GM11168 (cell line): ENCODE measurements at regions not wholly inside any gene's neighbourhood (a gene's known extent, or its start where the extent isn't known, plus 50 kb on each side); places are given as distances from the start of the nearest gene placed in this dataset.

Experiments
- in situ Hi-C: fragments of 300-500 bp; cut with MboI; formaldehyde crosslinking; loops from one replicate; pipeline ENCODE4 v1.12.0; 2022; ENCODE audit warnings: low sequenced_read_pairs; ENCODE audit not compliant: unreplicated experiment

- in situ Hi-C loops: no loop called here
These were observed 106.7 kb upstream of the DAAM1 start for GRCh38 chr14:59081720-59082119.

GRCh38 chr14:59085207-59085739 is 103.2 kb upstream of the DAAM1 start:
- in situ Hi-C loops: no loop called here

- in situ Hi-C loops: no loop called here
These were observed 102.1 kb upstream of the DAAM1 start for GRCh38 chr14:59086241-59086882.

GRCh38 chr14:59087240-59087639 is 101.2 kb upstream of the DAAM1 start:
- in situ Hi-C loops: no loop called here

DNA sequence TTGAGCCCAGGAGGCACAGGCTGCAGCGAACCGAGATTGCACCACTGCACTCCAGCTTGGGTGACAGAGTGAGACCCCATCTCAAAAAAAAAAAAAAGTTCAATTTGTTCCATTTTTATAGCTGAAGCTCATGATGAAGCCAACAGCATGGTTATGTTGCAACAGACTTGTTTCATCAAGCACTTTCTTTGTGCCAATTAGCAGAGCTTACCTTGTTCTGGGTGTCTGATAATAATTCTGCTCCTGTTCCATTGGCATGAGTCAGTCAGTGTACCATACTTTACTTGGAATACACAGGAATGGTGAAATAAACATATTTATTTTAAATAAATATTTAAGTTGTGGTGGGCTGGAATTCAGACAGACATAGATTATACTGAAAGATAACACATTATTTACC is 100.8 kb upstream of the DAAM1 start:
- in situ Hi-C loops: no loop called here

GRCh38 chr14:59090572-59090971 is 97.9 kb upstream of the DAAM1 start:
- in situ Hi-C loops: no loop called here

GRCh38 chr14:59091404-59091803 is 97.1 kb upstream of the DAAM1 start:
- in situ Hi-C loops: no loop called here

- in situ Hi-C loops: no loop called here
These were observed 96.5 kb upstream of the DAAM1 start for GRCh38 chr14:59091976-59092375.

DNA sequence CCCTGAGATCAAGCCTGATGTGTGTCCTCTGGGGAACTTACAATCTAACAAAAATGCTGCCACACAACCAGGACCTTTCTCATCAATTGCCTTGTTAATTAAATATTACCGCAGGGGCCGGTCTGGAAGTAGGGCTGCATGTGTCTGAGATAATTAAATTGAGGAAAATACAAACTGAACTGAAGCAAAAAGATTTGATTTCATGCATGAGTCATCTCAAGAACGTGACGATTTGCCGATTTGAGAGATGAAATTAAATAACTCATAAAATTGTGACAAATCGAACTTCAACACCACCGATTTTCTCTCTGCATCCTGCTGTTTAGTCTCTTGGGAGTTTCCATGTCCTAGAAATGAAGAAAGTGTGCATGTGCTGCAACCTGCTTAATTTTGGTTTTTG is 94.6 kb upstream of the DAAM1 start:
- in situ Hi-C loops: no loop called here

GRCh38 chr14:59096303-59096702 is 92.2 kb upstream of the DAAM1 start:
- in situ Hi-C loops: no loop called here

DNA sequence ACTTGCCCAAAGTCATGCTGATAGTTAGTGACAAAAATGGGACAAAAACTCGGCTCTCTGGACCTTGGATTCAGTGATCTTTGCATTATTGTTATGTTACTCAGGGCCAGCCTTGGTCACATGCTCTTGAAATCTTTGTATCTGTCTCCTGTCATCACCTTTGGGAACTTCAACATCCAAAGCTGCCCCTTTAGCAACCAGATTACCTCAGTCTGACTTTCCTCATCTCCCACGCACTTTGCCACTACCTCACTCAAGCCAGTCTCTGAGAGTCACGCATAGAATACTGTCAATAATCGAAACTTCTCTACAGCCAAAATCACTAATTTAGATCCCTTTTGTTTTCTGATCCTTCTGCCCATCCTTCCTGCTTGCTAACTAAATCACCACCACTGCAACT is 90.8 kb upstream of the DAAM1 start:
- in situ Hi-C loops: no loop called here

DNA sequence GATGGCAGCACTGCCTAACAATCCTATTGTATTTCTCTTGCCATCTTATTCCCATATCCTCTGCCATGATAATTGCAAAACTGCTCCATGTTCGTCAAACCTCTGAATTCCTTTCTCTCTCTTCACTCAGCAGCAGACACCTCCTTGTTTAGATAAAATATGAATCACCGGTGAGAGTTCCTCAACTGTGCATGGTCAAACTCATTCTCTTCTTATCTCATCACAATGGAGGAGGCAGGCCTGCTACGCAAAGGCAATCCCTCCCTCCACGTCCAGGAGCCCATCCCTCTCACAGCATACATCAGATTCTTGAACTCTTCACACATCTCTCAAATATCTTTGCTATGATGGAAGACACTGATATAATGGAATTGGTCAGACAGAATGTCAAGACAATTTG is 90.1 kb upstream of the DAAM1 start:
- in situ Hi-C loops: no loop called here

- in situ Hi-C loops: no loop called here
These were observed 88.3 kb upstream of the DAAM1 start for GRCh38 chr14:59100205-59100604.

GRCh38 chr14:59101476-59101875 is 87.0 kb upstream of the DAAM1 start:
- in situ Hi-C loops: no loop called here

DNA sequence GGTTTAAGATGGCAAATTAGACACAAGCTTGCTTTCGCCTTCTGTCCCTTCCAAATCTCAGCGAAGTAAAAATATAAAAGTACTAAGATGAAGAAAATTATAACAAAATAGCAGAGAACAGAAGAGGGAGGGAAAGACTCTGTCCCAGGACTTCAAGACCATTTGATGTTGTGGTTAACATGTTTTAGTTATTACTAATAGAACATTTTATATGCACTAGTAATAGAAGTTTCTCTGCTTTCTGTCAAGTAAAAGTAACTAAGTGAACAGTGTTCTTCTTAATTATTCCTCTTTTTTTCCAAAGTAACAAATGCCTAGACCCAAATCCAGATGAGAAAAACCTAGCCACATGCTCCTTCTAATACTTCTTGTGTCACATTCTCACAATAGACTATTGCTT is 85.1 kb upstream of the DAAM1 start:
- in situ Hi-C loops: no loop called here

- in situ Hi-C loops: no loop called here
These were observed 80.6 kb upstream of the DAAM1 start for GRCh38 chr14:59107819-59108218.

GRCh38 chr14:59116984-59117415 is 71.5 kb upstream of the DAAM1 start:
- in situ Hi-C loops: no loop called here

DNA sequence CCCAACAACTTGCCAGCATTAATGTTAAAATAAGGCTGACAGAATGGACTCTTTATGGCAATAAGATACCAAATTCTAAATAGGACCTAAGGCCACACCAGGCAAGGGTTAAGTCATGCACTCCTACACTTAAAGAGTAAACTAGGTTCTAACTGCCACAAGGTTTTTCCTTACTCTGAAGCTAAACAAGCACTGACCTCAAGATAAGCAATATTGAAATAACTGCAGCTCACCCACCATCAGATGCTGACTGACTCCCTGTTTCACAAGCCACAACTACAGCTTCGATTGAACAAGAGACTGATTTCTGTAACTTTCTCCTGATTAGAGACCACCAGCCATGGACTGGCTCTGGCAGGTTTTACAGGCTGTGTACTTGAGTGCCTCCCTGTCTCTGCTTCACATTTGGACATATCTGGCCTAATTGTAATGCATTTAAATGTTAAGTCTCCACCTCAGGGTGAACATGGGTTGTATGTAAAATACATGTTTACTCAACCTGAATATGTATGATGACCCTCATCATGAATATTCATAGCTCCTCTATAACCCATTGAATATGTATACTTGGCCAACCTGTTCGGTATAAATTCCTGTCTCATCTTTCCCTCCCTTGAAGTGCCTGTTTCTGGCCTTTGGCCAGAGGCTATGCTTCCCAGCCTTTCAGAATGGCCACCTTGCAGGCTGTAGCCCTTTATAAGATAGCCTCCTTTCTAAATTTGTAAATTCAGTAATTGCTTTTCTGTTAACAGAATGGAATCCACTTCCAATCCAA is 70.5 kb upstream of the DAAM1 start:
- in situ Hi-C loops: no loop called here

DNA sequence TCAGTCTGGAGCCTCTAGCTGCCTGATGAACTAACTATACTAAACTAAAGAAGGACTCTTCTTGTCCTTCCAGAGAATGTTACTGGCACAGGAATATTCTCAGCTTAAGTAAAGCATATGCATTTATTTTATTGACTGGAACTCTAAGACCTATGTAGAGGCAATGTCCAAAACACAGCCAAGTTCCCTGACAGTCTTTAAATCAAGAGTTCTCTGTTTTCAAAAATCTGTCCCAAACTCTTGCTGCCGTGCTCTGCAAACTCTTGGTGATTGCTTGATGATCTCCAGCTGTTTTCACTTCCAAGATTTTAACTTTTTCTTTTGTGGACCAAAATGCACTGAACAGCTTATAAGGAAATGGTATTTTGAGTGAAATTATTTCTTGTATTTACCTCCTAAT is 67.5 kb upstream of the DAAM1 start:
- in situ Hi-C loops: loop anchor here (5.0 kb wide), 1 partner anchor 321 kb away; no protein-coding TSS in a partner anchor

DNA sequence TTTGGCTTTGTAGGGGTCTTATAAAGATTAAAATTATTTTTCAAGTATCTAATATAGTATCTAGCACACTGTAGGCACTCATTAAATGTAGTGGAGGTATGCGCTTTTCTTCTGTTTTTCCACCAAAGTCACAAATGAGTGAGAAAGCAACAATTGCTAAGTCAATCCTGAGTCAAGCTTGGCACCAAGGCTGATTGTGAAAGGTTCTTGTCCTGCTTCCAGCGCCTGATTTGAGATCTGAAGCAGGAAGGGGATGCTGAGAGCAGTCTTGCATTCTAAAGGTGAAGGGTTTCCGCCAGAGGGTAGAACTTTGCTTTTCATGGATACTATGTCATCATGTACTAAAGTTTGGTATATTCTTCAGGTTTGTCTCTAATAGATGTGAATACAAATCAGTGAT is 64.9 kb upstream of the DAAM1 start:
- in situ Hi-C loops: loop anchor here (5.0 kb wide), 1 partner anchor 319 kb away; no protein-coding TSS in a partner anchor

DNA sequence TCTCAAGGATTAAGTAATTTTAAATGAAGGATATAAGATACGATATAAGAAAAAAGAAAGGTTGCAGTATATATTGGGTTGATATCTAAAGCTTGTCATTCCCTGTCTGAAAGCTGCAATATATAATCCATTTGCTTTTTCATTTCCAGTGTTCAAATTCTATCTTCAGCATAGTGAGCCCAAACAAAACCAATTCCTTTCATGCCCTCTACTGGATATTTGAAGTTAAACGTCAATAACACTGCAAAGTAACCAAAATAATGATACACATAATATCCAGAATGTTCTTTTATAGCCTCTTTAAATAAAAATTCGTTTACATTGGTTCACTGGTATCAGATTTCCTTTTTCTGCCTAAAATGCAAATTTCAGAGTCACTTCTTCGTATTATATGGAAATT is 64.5 kb upstream of the DAAM1 start:
- in situ Hi-C loops: loop anchor here (5.0 kb wide), 1 partner anchor 318 kb away; no protein-coding TSS in a partner anchor
